HUES48 (cell line): ENCODE measurements at regions not wholly inside any gene's neighbourhood (a gene's known extent, or its start where the extent isn't known, plus 50 kb on each side); places are given as distances from the start of the nearest gene placed in this dataset.

Experiments used
- H3K27ac ChIP-seq: one replicate; pipeline ENCODE4 v1.7.0; 2013; ENCODE audit warnings: low read depth, low read length, inconsistent platforms
- H3K27me3 ChIP-seq: 2 replicates; pipeline ENCODE4 v1.6.1; 2013; ENCODE audit warnings: mild to moderate bottlenecking, low read length; ENCODE audit not compliant: control insufficient read depth, insufficient read depth
- H3K36me3 ChIP-seq: 2 replicates; pipeline ENCODE4 v1.6.1; 2013; ENCODE audit warnings: low read length; ENCODE audit not compliant: control insufficient read depth, insufficient read depth
- H3K4me1 ChIP-seq: 2 replicates; pipeline ENCODE4 v1.6.1; 2013; ENCODE audit warnings: mild to moderate bottlenecking, low read length; ENCODE audit not compliant: control insufficient read depth, insufficient read depth
- H3K4me3 ChIP-seq: 2 replicates; pipeline ENCODE4 v1.5.1; 2013; ENCODE audit warnings: mild to moderate bottlenecking, low read depth, low read length
- H3K9ac ChIP-seq: 2 replicates; pipeline ENCODE4 v1.6.1; 2013; ENCODE audit warnings: mild to moderate bottlenecking, low read depth, low read length, moderate library complexity
- H3K9me3 ChIP-seq: 2 replicates; pipeline ENCODE4 v1.6.1; 2013; ENCODE audit warnings: low read length; ENCODE audit not compliant: control insufficient read depth, insufficient read depth

DNA sequence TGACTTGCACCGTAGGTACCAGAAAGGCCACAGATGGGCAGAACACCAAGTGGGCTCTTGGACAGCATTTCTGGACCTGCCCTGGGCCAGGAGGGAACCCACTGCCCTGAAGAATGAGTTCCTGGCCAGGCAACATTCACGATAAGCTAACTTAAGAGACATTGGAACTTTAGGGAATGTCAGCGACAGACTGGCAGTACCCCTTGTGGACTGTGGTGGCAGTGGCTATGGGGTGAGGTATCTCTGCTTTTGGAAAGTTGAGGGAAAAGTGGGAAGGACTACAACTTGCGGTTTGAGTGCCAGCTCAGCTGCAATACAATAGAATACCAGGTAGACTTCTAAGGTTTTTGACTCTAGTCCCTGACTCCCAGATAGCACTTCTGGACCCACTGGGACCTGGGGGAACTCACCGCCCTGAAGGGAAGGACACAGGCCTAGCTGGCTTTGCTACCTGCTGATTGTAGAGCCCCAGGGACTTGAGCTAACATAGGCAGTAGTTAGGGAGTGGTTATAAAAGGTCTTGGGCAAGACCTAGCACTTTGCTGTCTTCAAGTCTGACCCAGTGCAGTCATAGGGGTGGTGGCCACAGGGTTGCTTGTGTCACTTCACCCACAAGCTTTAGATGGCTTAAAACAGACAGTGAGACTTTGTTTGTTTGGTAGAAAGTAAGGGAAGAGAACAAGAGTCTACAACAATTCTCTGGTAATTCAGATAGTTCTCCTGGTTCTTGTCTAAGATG, 617.6 kb downstream of the COL12A1 start:
- Histone ChIP-seq H3K27ac (no peak overlapping the region), H3K27me3 (no peaks in the 10 kb centered on the region), H3K4me1 (no peaks in the 10 kb centered on the region), H3K9me3 (no peaks in the 10 kb centered on the region), H3K36me3 (no peaks in the 10 kb centered on the region), H3K4me3 (no peak overlapping the region), H3K9ac (no peak overlapping the region)

DNA sequence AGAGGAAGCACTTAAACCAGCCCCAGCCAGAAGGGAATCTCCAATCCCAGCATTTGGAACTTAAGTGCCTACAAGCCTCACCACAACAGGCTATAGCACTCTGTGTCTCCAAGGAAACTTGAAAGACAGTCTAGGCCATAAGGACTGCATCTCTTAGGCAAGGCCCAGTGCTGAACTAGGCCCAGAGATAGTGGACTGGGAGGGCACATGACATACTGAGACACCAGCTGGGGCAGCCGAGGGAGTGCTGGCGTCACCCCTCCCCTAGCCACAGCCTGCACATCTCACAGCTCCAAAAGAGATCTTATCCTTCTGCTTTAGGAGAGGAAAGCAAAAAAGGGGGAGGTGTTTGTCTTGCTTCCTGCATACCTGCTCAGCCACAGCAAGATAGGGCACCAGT, 618.5 kb downstream of the COL12A1 start:
- Histone ChIP-seq H3K27ac (no peak overlapping the region), H3K4me3 (no peak overlapping the region), H3K36me3 (no peaks in the 10 kb centered on the region), H3K27me3 (no peaks in the 10 kb centered on the region), H3K9ac (no peak overlapping the region), H3K4me1 (no peaks in the 10 kb centered on the region), H3K9me3 (no peaks in the 10 kb centered on the region)

DNA sequence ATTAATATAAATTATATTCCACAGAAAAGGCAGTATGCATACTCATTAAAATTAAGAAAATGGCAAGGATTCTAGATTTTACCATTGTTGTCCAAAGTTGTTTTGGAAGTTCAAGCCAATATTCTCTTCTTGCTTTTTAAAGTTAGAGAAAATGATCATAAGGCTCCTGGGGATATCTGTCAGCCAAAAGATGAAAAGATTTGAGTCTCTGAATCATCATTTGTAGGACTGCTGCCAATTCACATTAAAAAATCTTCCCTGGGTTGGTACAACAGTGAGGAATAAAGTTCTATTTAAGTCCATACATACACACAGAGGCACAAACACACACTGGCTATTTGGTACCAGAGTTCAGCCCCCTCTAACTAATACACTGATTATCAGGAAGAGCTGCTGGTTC, 620.1 kb downstream of the COL12A1 start:
- H3K9ac ChIP-seq = no peak overlapping the region
- no peaks in the 10 kb centered on the region for H3K36me3 ChIP-seq
- H3K4me3 ChIP-seq = no peak overlapping the region
- no peak overlapping the region for H3K27ac ChIP-seq
- no peaks in the 10 kb centered on the region for H3K4me1 ChIP-seq
- H3K9me3 ChIP-seq = no peaks in the 10 kb centered on the region
- no peaks in the 10 kb centered on the region for H3K27me3 ChIP-seq

DNA sequence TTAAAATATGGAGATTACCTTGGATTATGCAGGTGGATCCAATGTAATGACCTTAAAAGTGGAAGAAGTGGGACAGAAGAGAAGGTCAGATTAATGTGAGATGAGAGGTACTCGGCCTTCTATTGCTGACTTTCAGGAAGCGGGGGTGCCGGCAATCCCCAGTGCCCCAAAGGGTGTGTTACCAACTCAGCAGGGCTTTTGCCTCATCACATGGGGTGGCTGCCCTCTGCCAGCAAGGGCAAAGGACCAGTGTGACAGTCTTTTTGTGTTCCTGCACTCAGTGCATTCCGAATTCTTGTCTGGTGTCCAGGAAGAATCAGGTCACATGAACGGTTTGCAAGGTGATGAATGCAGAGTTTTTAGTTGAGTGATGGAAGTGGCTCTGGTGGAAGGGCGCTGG, 624.2 kb downstream of the COL12A1 start:
- H3K9me3 ChIP-seq = no peaks in the 10 kb centered on the region
- H3K27me3 ChIP-seq = no peaks in the 10 kb centered on the region
- H3K4me3 ChIP-seq = no peak overlapping the region
- H3K9ac ChIP-seq = no peak overlapping the region
- no peak overlapping the region for H3K27ac ChIP-seq
- H3K4me1 ChIP-seq = no peaks in the 10 kb centered on the region
- no peaks in the 10 kb centered on the region for H3K36me3 ChIP-seq

DNA sequence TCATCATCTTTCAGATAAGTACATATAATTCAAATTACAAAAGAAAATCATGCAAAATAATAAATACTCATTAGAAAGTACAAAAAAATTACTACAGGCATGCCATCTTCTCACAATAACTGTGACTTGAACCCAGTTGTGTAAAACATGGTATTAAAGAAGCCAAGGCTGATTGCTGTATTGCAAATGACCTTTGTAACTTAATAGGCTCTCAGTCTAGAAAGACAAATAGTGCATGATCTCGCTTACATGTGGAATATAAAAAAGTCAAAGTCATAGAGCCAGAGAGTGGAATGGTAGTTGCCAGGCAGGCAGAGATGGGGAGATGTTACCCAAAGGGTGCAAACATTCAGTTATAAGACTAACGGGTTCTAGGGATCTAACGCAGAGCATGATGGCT, 626.1 kb downstream of the COL12A1 start:
- Histone ChIP-seq H3K36me3 (no peaks in the 10 kb centered on the region), H3K9me3 (no peaks in the 10 kb centered on the region), H3K4me3 (no peak overlapping the region), H3K9ac (no peak overlapping the region), H3K27ac (no peak overlapping the region), H3K4me1 (no peaks in the 10 kb centered on the region), H3K27me3 (no peaks in the 10 kb centered on the region)

DNA sequence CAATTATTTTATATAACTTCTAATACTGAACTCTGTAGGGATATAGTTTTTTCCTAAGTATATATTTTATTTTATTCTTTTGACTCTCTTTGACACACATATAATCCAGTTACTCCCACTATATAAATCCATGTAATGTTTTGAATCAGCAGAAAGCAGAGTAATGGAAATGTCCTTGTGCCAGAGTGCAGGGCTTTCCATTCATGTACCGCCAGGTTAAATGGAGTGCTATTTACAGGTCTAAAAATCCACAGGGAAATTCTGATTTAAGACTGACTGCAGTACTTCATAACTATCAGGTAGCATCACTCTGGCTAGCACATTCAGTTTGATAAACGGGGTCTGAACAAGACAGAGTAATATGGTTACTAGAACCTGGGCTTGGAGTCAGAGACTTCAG, 626.8 kb downstream of the COL12A1 start:
- no peaks in the 10 kb centered on the region for H3K9me3 ChIP-seq
- H3K27me3 ChIP-seq = no peaks in the 10 kb centered on the region
- no peak overlapping the region for H3K27ac ChIP-seq
- H3K36me3 ChIP-seq = no peaks in the 10 kb centered on the region
- no peak overlapping the region for H3K4me3 ChIP-seq
- no peaks in the 10 kb centered on the region for H3K4me1 ChIP-seq
- no peak overlapping the region for H3K9ac ChIP-seq

DNA sequence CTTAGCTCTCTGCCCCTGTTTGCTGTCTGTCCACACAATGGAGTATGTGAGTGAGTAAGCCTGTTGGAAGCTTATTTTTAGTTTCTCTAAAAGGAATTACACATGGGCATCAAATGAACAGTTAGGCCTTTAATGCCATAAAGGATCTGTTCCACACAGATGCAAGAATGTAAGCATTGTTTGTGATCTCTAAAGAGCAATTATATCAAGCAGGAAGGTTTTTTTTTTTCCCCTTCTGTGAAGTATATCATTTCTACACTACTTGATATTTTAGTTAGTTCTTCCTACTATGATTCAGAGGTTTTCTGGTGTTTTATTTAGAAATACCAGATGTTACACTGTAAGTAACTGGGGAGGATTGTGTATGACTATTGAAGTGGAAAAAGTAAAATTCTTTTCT, 627.5 kb downstream of the COL12A1 start:
- Histone ChIP-seq H3K4me3 (no peak overlapping the region), H3K27ac (no peak overlapping the region), H3K4me1 (no peaks in the 10 kb centered on the region), H3K27me3 (no peaks in the 10 kb centered on the region), H3K9ac (no peak overlapping the region), H3K9me3 (no peaks in the 10 kb centered on the region), H3K36me3 (no peaks in the 10 kb centered on the region)

DNA sequence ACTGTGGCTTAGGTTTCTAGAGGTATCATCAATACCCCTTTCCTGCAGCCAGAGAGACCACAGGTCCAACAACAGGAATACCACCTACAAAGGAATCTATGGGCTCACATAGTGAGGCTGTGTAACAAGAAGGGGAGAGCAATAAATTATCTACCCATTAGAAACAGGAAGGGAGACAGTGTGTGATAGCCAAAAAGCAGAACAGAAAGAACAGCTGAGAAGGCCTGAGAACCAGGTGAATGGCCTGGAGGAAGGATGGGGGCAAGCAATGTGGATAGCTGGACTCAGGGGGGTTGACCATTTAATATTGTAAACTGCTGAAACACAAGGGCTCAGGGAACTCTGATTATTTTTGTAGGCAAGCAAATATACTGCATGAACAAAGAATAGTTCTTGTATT, 628.2 kb downstream of the COL12A1 start:
- no peak overlapping the region for H3K27ac ChIP-seq
- H3K4me1 ChIP-seq = no peaks in the 10 kb centered on the region
- no peaks in the 10 kb centered on the region for H3K27me3 ChIP-seq
- H3K36me3 ChIP-seq = no peaks in the 10 kb centered on the region
- no peak overlapping the region for H3K4me3 ChIP-seq
- H3K9me3 ChIP-seq = no peaks in the 10 kb centered on the region
- no peak overlapping the region for H3K9ac ChIP-seq

DNA sequence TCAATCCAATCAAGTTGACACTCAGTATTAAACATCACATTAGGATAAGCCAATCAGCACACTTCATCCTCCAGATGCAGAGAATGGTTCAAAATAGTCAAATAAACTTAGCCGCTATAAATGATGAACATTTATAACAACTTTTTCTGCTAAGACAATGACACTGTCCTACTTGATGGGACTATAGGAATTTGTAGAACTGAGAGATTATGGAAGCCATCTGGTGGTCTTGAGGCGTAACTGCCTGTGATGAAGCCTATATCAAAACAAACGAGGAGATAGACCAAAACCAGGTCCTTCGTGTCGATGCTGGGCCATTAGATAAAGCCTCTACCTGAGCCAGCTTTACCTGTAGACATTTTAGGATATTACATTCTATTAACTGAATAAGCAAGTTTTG, 631.1 kb downstream of the COL12A1 start:
- Histone ChIP-seq H3K27ac (no peak overlapping the region), H3K9ac (no peak overlapping the region), H3K4me3 (no peak overlapping the region), H3K9me3 (no peaks in the 10 kb centered on the region), H3K4me1 (no peaks in the 10 kb centered on the region), H3K36me3 (no peaks in the 10 kb centered on the region), H3K27me3 (no peaks in the 10 kb centered on the region)

DNA sequence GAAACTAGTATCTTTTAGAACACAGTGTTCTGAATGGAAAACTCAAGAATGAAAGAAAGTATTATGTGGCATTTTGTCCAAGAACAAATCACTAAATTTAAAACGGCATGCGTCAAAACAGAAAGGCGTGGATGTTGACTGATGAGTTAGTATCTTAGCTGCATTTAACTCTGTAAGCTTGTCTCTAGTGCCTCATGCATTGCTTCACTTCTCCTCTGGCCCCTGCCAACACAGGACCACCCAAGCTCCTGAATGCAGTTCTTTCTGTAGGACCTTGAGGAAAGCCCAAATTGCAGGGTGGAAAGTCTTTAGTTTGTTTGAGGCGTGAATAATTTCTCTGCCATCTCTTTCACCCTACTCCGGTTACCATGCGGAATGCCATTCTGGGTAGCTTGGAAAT, 632.2 kb downstream of the COL12A1 start:
- Histone ChIP-seq H3K27ac (no peak overlapping the region), H3K9ac (no peak overlapping the region), H3K4me1 (no peaks in the 10 kb centered on the region; the same call in 1 of the 2 replicates), H3K36me3 (no peaks in the 10 kb centered on the region), H3K4me3 (no peak overlapping the region), H3K27me3 (no peaks in the 10 kb centered on the region), H3K9me3 (no peaks in the 10 kb centered on the region)

DNA sequence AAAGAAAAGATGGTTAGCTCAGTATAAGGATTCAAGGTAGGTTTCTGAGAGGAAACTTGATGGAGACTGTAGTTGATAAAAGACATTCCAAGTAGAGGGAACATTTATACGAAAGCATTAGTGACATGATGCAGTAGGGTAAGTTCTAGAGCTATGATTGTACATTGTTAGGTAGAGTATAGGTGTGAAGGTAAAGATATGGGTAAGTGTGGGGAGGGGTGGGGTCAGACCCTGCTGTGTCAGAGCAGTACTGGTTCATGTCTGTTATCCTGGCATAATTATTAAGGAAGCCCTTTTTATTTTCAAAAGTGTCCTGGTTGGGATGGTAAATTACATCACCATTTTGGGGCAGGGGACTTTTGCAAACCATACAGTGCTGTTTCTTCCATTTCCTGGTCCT, 635.8 kb downstream of the COL12A1 start:
- Histone ChIP-seq H3K4me1 (no peaks in the 10 kb centered on the region; the same call in 1 of the 2 replicates), H3K27ac (no peak overlapping the region), H3K4me3 (no peak overlapping the region), H3K36me3 (no peaks in the 10 kb centered on the region), H3K9ac (no peak overlapping the region), H3K9me3 (no peaks in the 10 kb centered on the region), H3K27me3 (no peaks in the 10 kb centered on the region)
